Endothelial cell (in vitro differentiated cells): ENCODE measurements at regions not wholly inside any gene's neighbourhood (a gene's known extent, or its start where the extent isn't known, plus 50 kb on each side); places are given as distances from the start of the nearest gene placed in this dataset.
"Not testable (repeated sequence)": the region's sequence is repeated elsewhere in the genome, so short reads cannot be mapped to it uniquely, and the experiment has no call there.

ENCODE experiments used
- DNase-seq: peaks from one replicate; pipeline ENCODE4 v3.0.0; 2021; ENCODE audit warnings: low spot score
- H3K27ac Mint-ChIP-seq: one replicate; pipeline ENCODE4 v1.8.0; 2021; ENCODE audit warnings: mixed read lengths, inconsistent platforms; ENCODE audit not compliant: unreplicated experiment
- H3K27me3 Mint-ChIP-seq: one replicate; pipeline ENCODE4 v1.8.0; 2021; ENCODE audit warnings: mild to moderate bottlenecking, moderate library complexity, mixed read lengths, inconsistent platforms; ENCODE audit not compliant: unreplicated experiment
- H3K36me3 Mint-ChIP-seq: one replicate; pipeline ENCODE4 v1.8.0; 2021; ENCODE audit warnings: mild to moderate bottlenecking, low read depth, mixed read lengths, inconsistent platforms; ENCODE audit not compliant: unreplicated experiment
- H3K4me1 Mint-ChIP-seq: one replicate; pipeline ENCODE4 v1.8.0; 2021; ENCODE audit warnings: mild to moderate bottlenecking, mixed read lengths, inconsistent platforms; ENCODE audit not compliant: unreplicated experiment
- H3K4me3 Mint-ChIP-seq: one replicate; pipeline ENCODE4 v1.8.0; 2021; ENCODE audit warnings: mild to moderate bottlenecking, mixed read lengths, inconsistent platforms; ENCODE audit not compliant: unreplicated experiment
- H3K9me3 Mint-ChIP-seq: one replicate; pipeline ENCODE4 v1.8.0; 2021; ENCODE audit warnings: mixed read lengths, inconsistent platforms; ENCODE audit not compliant: unreplicated experiment
- CTCF ChIP-seq: fragments of 200-600 bp; sonication (generic); IDR thresholded peaks from one replicate; pipeline ENCODE4 v1.5.0; 2021; ENCODE audit warnings: antibody characterized with exemption; ENCODE audit not compliant: unreplicated experiment

GRCh38 chr1:78731674-78732073, 82.0 kb downstream of the IFI44 start:
- no peaks in the 10 kb centered on the region for H3K4me1 Mint-ChIP-seq
- no peaks in the 10 kb centered on the region for H3K9me3 Mint-ChIP-seq
- no peaks in the 10 kb centered on the region for H3K36me3 Mint-ChIP-seq
- H3K27ac Mint-ChIP-seq = no peak overlapping the region
- H3K4me3 Mint-ChIP-seq = no peak overlapping the region
- DNase-seq = no peak
- H3K27me3 Mint-ChIP-seq = no peaks in the 10 kb centered on the region
- no peak for TF ChIP-seq CTCF

GRCh38 chr1:78737241-78737640, 87.6 kb downstream of the IFI44 start:
- Mint-ChIP-seq H3K36me3 (no peaks in the 10 kb centered on the region), H3K4me1 (no peaks in the 10 kb centered on the region), H3K27me3 (no peaks in the 10 kb centered on the region), H3K9me3 (no peaks in the 10 kb centered on the region), H3K27ac (no peak overlapping the region), H3K4me3 (no peak overlapping the region)
- no peak for DNase-seq
- TF ChIP-seq CTCF = no peak

GRCh38 chr1:78743626-78744025, 94.0 kb downstream of the IFI44 start:
- DNase-seq = no peak
- Mint-ChIP-seq H3K9me3 (no peaks in the 10 kb centered on the region), H3K4me1 (no peaks in the 10 kb centered on the region), H3K27me3 (no peaks in the 10 kb centered on the region), H3K36me3 (no peaks in the 10 kb centered on the region), H3K27ac (no peak overlapping the region), H3K4me3 (no peak overlapping the region)
- no peak for TF ChIP-seq CTCF

- H3K27ac Mint-ChIP-seq = no peak overlapping the region
- no peaks in the 10 kb centered on the region for H3K9me3 Mint-ChIP-seq
- TF ChIP-seq CTCF = no peak
- H3K4me3 Mint-ChIP-seq = no peak overlapping the region
- H3K27me3 Mint-ChIP-seq = no peaks in the 10 kb centered on the region
- H3K4me1 Mint-ChIP-seq = no peaks in the 10 kb centered on the region
- no peaks in the 10 kb centered on the region for H3K36me3 Mint-ChIP-seq
- no peak for DNase-seq
Measured at GRCh38 chr1:78745111-78745510, 95.5 kb downstream of the IFI44 start.

- H3K4me1 Mint-ChIP-seq, H3K4me3 Mint-ChIP-seq, H3K36me3 Mint-ChIP-seq, H3K27ac Mint-ChIP-seq, H3K27me3 Mint-ChIP-seq, DNase-seq, H3K9me3 Mint-ChIP-seq: not testable (repeated sequence)
Measured at GRCh38 chr1:78753679-78754078, 104.0 kb downstream of the IFI44 start.

- Mint-ChIP-seq H3K4me1 (no peaks in the 10 kb centered on the region), H3K27me3 (no peaks in the 10 kb centered on the region), H3K4me3 (no peak overlapping the region), H3K9me3 (no peaks in the 10 kb centered on the region), H3K36me3 (peaks cover 4% of the 10 kb centered on the region), H3K27ac (no peak overlapping the region)
- TF ChIP-seq CTCF = no peak
- no peak for DNase-seq
Measured at GRCh38 chr1:78755986-78756385, 106.4 kb downstream of the IFI44 start.
